H1 (cell line): ENCODE measurements at regions not wholly inside any gene's neighbourhood (a gene's known extent, or its start where the extent isn't known, plus 50 kb on each side); places are given as distances from the start of the nearest gene placed in this dataset.
A peak's percentile ranks its signal among the peaks of the same experiment; 100 is the strongest.

Experiments
- CTCF ChIA-PET: fragments of 300-600 bp; sonication (Branson Sonifier 250); formaldehyde crosslinking; loops from one replicate; lab custom pipeline; 2021; ENCODE audit not compliant: partially characterized antibody; lab: Charles Lee
- POLR2A ChIA-PET: fragments of 300-600 bp; sonication (Branson Sonifier 250); formaldehyde crosslinking; loops from one replicate; lab custom pipeline; 2021; ENCODE audit warnings: inconsistent platforms; ENCODE audit not compliant: partially characterized antibody; lab: Charles Lee
- DNase-seq, 2 experiments: peaks; one replicate each; pipeline versions ENCODE4 v3.0.0 to v3.0.0-alpha.2; 2010 to 2022; ENCODE audit warnings: low spot score in 2 of 2, low read depth in 1 of 2, mixed read lengths in 1 of 2
- FAIRE-seq: peaks from 2 replicates; lab custom pipeline; 2011; peaks lifted over from hg19 to GRCh38; lab: Jason Lieb, UNC
- H2AFZ ChIP-seq: 2 replicates; pipeline ENCODE4 v1.8.1; 2012; ENCODE audit warnings: low read length, inconsistent platforms
- H2AK5ac ChIP-seq: 2 replicates; pipeline ENCODE4 v1.6.1; 2013; ENCODE audit warnings: low read depth, low read length
- H2BK120ac ChIP-seq: replicated peaks from 2 replicates; pipeline ENCODE3; 2013; ENCODE audit warnings: low read depth, low read length, inconsistent platforms
- H2BK12ac ChIP-seq: 2 replicates; pipeline ENCODE4 v1.6.1; 2013; ENCODE audit warnings: low read depth, low read length
- H2BK15ac ChIP-seq: 2 replicates; pipeline ENCODE4 v1.6.1; 2013; ENCODE audit warnings: low read length
- H2BK20ac ChIP-seq: 2 replicates; pipeline ENCODE4 v1.6.1; 2013; ENCODE audit warnings: low read length
- H2BK5ac ChIP-seq: 2 replicates; pipeline ENCODE4 v1.6.1; 2013; ENCODE audit warnings: low read depth, low read length
- H3K14ac ChIP-seq: 2 replicates; pipeline ENCODE4 v1.6.1; 2013; ENCODE audit warnings: inconsistent platforms; ENCODE audit not compliant: insufficient read length
- H3K18ac ChIP-seq: 2 replicates; pipeline ENCODE4 v1.6.1; 2013; ENCODE audit warnings: low read length; ENCODE audit errors: extremely low read depth
- H3K23ac ChIP-seq: 2 replicates; pipeline ENCODE4 v1.6.1; 2013; ENCODE audit warnings: inconsistent platforms; ENCODE audit not compliant: insufficient read length
- H3K23me2 ChIP-seq: 2 replicates; pipeline ENCODE4 v1.6.1; 2013; ENCODE audit warnings: low read depth, low read length
- H3K27ac ChIP-seq: 2 replicates; pipeline ENCODE4 v1.6.1; 2011; ENCODE audit warnings: low read depth, low read length, inconsistent platforms
- H3K27me3 ChIP-seq, 4 experiments: replicated peaks in 1 of 4; 1 replicate in 1 of 4; 2 replicates in 3 of 4; pipeline versions ENCODE4 v1.6.1 to v1.8.1; 2011 to 2013; ENCODE audit warnings: low read length in 3 of 4, mild to moderate bottlenecking in 3 of 4, inconsistent platforms in 2 of 4, mixed read lengths in 2 of 4, moderate library complexity in 1 of 4; ENCODE audit not compliant: control insufficient read depth in 3 of 4, insufficient read depth in 3 of 4; ENCODE audit errors: extremely low read depth in 1 of 4
- H3K36me3 ChIP-seq, 4 experiments: 2 replicates each; pipeline versions ENCODE4 v1.6.1 to v1.8.1; 2011 to 2013; ENCODE audit warnings: mild to moderate bottlenecking in 4 of 4, low read length in 3 of 4, moderate library complexity in 2 of 4, control low read depth in 1 of 4, inconsistent platforms in 1 of 4; ENCODE audit not compliant: insufficient read depth in 4 of 4, control insufficient read depth in 2 of 4
- H3K4ac ChIP-seq: replicated peaks from 2 replicates; pipeline ENCODE3; 2013; ENCODE audit warnings: low read length, low read depth, mixed read lengths, inconsistent platforms; ENCODE audit not compliant: insufficient read length
- H3K4me1 ChIP-seq, 4 experiments: replicated peaks in 1 of 4; 1 replicate in 1 of 4; 2 replicates in 3 of 4; pipeline versions ENCODE4 v1.6.1 to v1.8.1; 2011 to 2013; ENCODE audit warnings: low read length in 3 of 4, inconsistent platforms in 2 of 4, mixed read lengths in 1 of 4; ENCODE audit not compliant: insufficient read depth in 4 of 4, control insufficient read depth in 3 of 4
- H3K4me2 ChIP-seq, 2 experiments: 2 replicates each; pipeline versions ENCODE4 v1.6.1 to v1.8.1; 2011 to 2013; ENCODE audit warnings: low read depth in 2 of 2, low read length in 2 of 2, control low read depth in 1 of 2, inconsistent platforms in 1 of 2, mild to moderate bottlenecking in 1 of 2; ENCODE audit not compliant: insufficient read depth in 1 of 2
- H3K4me3 ChIP-seq, 4 experiments: fragments of 200-600, 300-600 bp in 1 of 4; sonication (generic), shearing (Covaris generic), sonication (Bioruptor Twin) in 1 of 4; 2 replicates each; pipeline versions ENCODE4 v1.5.1 to v1.8.1; 2011 to 2016; ENCODE audit warnings: low read length in 4 of 4, low read depth in 3 of 4, control low read depth in 2 of 4, inconsistent platforms in 2 of 4, mild to moderate bottlenecking in 2 of 4, mixed read lengths in 1 of 4, moderate library complexity in 1 of 4; ENCODE audit not compliant: insufficient read depth in 2 of 4; ENCODE audit errors: extremely low read depth in 1 of 4
- H3K56ac ChIP-seq: replicated peaks from 2 replicates; pipeline ENCODE3; 2013; ENCODE audit warnings: low read depth, mild to moderate bottlenecking, mixed read lengths, low read length, inconsistent platforms; ENCODE audit not compliant: insufficient read length
- H3K79me1 ChIP-seq: 2 replicates; pipeline ENCODE4 v1.6.1; 2013; ENCODE audit warnings: low read depth, low read length, control low read depth
- H3K79me2 ChIP-seq, 2 experiments: 2 replicates each; pipeline versions ENCODE4 v1.6.1 to v1.8.1; 2012 to 2013; ENCODE audit warnings: low read length in 2 of 2, mild to moderate bottlenecking in 2 of 2, inconsistent platforms in 1 of 2; ENCODE audit not compliant: insufficient read depth in 2 of 2, control insufficient read depth in 1 of 2
- H3K9ac ChIP-seq, 4 experiments: replicated peaks in 1 of 4; 1 replicate in 1 of 4; 2 replicates in 3 of 4; pipeline versions ENCODE4 v1.6.1 to v1.8.1; 2011 to 2013; ENCODE audit warnings: low read depth in 3 of 4, low read length in 3 of 4, control low read depth in 2 of 4, mild to moderate bottlenecking in 2 of 4, moderate library complexity in 2 of 4, inconsistent platforms in 1 of 4; ENCODE audit errors: extremely low read depth in 1 of 4
- H3K9me3 ChIP-seq, 2 experiments: 2 replicates each; pipeline versions ENCODE4 v1.6.1 to v1.8.1; 2012 to 2013; ENCODE audit warnings: mild to moderate bottlenecking in 2 of 2, moderate library complexity in 2 of 2, control low read depth in 1 of 2, inconsistent platforms in 1 of 2, low read depth in 1 of 2, low read length in 1 of 2, mixed read lengths in 1 of 2; ENCODE audit not compliant: insufficient read depth in 2 of 2
- H4K20me1 ChIP-seq, 2 experiments: replicated peaks in 1 of 2; 2 replicates each; pipeline versions ENCODE3 to v1.8.1; 2011 to 2013; ENCODE audit warnings: inconsistent platforms in 2 of 2, low read length in 2 of 2, mild to moderate bottlenecking in 1 of 2; ENCODE audit not compliant: insufficient read depth in 2 of 2, control insufficient read depth in 1 of 2
- H4K5ac ChIP-seq: 2 replicates; pipeline ENCODE4 v1.6.1; 2013; ENCODE audit warnings: low read length, low read depth, mixed read lengths, inconsistent platforms; ENCODE audit not compliant: insufficient read length
- H4K8ac ChIP-seq: 2 replicates; pipeline ENCODE4 v1.8.0; 2013; ENCODE audit warnings: mild to moderate bottlenecking, moderate library complexity, low read length, inconsistent platforms; ENCODE audit not compliant: insufficient read depth; ENCODE audit errors: extremely low read depth
- H4K91ac ChIP-seq: replicated peaks from 2 replicates; pipeline ENCODE3; 2013; ENCODE audit warnings: low read length, mixed read lengths, inconsistent platforms; ENCODE audit not compliant: insufficient read length
- CEBPB ChIP-seq: IDR thresholded peaks from 2 replicates; pipeline ENCODE4 v1.6.1; 2012; ENCODE audit warnings: low read depth, low read length
- MAFK ChIP-seq: IDR thresholded peaks from 2 replicates; pipeline ENCODE4 v1.6.1; 2012; ENCODE audit warnings: low read depth, mild to moderate bottlenecking, improper control_type of control experiment, low read length
- WGBS, 2 experiments: shearing (Covaris generic) in 1 of 2; methylation state at CpG; one replicate each; pipeline versions ENCODE4 v1.1.6 to v1.1.7; 2013 to 2015; ENCODE audit warnings: low lambda C conversion rate in 2 of 2, mixed read lengths in 2 of 2, inconsistent platforms in 1 of 2, low coverage in 1 of 2, missing lambda C conversion rate in 1 of 2; ENCODE audit not compliant: insufficient replicate concordance in 2 of 2, insufficient coverage in 1 of 2, insufficient read length in 1 of 2; ENCODE audit errors: extremely low coverage in 1 of 2, missing lambda C conversion rate in 1 of 2; 5-methylcytosine and 5-hydroxymethylcytosine counted together

DNA sequence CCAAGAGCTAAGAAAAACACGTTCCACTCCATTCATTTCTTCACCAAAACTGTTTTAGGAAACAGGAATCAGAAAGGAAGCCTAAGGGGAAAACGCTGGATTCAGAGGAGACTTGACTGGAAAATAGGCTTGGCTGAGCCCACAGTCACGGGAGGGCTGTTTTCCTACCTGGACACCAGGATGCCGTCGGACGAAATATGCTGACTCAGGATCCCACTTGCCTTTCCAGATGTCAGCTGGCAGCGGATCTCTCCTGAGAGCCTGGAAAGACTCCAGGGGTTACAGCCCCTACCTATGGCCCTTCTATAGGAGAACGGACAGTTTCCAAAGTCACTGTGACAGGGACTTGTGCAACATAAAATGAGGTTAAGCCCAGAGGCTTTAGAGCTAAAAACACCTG, 245.1 kb downstream of the C16orf95 start:
- Histone ChIP-seq H3K14ac (no peak overlapping the region), H3K4me1 (peaks cover 0 to 2% (median 0%) of the 10 kb centered on the region in 4 experiments; a peak in 2 of 7 replicates), H3K27me3 (no peaks in the 10 kb centered on the region), H3K23me2 (no peaks in the 10 kb centered on the region), H2AK5ac (no peak overlapping the region), H3K4me3 (no peak overlapping the region), H2BK12ac (no peak overlapping the region), H2BK120ac (no peak overlapping the region), H4K91ac (no peak overlapping the region), H3K23ac (no peak overlapping the region), H3K18ac (no peak overlapping the region), H3K4me2 (no peak overlapping the region), H3K4ac (no peak overlapping the region), H3K79me1 (no peaks in the 10 kb centered on the region), H4K8ac (no peak overlapping the region), H2BK20ac (no peak overlapping the region), H3K27ac (no peak overlapping the region), H3K9me3 (no peaks in the 10 kb centered on the region), H2AFZ (no peak overlapping the region), H2BK15ac (no peak overlapping the region), H3K79me2 (no peaks in the 10 kb centered on the region), H3K36me3 (no peaks in the 10 kb centered on the region), H3K56ac (no peak overlapping the region), H3K9ac (no peak overlapping the region; a peak in 1 of 7 replicates), H4K20me1 (no peaks in the 10 kb centered on the region), H2BK5ac (no peak overlapping the region), H4K5ac (no peak overlapping the region)
- WGBS, 2 experiments: 95% methylated on average over 8 of the region's 8 CpGs; no CpG with 5 or more reads in 1 of the 2 experiments
- DNase-seq: no peak
- no peak for FAIRE-seq
- TF ChIP-seq MAFK: peak; percentile 82
- TF ChIP-seq CEBPB: no peak
- CTCF ChIA-PET: interaction anchor here (0.6 to 1.6 kb wide), 4 partner anchors 9 to 489 kb away, joined by 3 to 8 read pairs (median 4); no protein-coding TSS in a partner anchor
- POLR2A ChIA-PET: no interaction called here
